ENCODE measurements at regions not wholly inside any gene's neighbourhood (a gene's known extent, or its start where the extent isn't known, plus 50 kb on each side); places are given as distances from the start of the nearest gene placed in this dataset.

DNA sequence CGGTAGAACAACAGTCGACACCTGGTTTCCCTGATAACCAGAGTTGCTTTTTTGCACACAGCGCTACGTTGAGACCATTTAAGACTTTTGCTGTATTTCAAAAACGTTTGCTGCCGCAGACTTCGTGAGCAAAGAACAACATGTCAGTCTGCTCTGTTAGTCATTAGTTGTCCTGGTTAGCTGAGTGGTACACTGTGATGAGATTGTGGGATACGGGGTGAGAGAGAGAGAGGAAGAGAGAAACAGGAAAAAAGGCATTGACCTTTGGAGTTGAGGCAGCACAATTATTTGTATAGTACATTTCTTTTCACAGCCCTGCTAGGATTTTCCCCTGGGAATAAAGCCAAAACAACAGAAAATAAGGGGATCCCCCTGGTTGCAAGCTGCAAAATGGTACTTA lies 306.1 kb upstream of the WWC1 start:
- intact Hi-C loops (cut with DNase I) = no loop called here
- H3K9me3 ChIP-seq = no peaks in the 10 kb centered on the region
- no peak overlapping the region for H3K4me3 ChIP-seq (replicated peaks in 1 of 3)
- no peaks in the 10 kb centered on the region for H3K27me3 ChIP-seq
- H3K36me3 ChIP-seq = no peaks in the 10 kb centered on the region
- no peak for TF ChIP-seq CTCF (IDR thresholded peaks at IDR 0.05)
- TF ChIP-seq POLR2A (IDR thresholded peaks at IDR 0.05) = no peak
- no peaks in the 10 kb centered on the region for H3K4me1 ChIP-seq
- 50 to 55% methylated on average over 8 of the region's 8 CpGs for WGBS, 2 donors
- no peak for DNase-seq
- no peak overlapping the region for H3K27ac ChIP-seq

DNA sequence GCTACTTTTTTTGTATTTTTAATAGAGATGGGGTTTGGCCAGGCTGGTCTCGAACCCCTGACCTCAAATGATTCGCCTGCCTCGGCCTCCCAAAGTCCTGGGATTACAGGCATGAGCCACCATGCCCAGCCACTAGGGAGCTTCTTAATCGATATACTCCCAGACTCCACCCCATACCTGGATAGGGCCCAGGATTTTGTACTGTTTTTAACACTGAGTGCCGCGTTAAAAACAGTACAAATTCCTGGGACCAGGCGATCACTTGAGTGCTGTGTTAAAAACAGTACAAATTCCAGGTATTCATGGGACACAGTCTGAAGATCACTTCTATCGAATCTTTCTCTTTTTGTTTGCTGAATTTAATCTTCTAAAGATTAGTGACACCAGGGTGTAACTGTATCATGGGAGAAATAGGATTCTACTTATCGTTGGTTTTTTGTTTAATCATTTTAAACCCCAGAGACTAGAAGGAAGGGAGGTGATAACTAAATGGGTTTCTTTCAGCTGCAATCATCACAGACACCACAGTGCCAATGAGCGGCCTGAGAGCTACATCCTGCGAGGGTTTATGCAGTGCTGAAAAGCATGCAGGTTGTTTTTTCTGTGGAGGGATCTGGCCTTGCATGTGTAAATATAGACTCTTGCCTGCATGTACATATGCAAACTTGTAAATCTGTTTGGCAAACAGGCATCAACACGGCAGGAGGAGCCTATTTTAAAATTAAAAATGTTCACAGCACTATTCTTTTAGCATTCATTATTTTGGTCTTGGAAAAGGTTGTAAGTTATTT lies 303.8 kb upstream of the WWC1 start:
- H3K36me3 ChIP-seq = no peaks in the 10 kb centered on the region
- H3K27ac ChIP-seq = no peak overlapping the region

GRCh38 chr5:167992868-167993267 lies 298.6 kb upstream of the WWC1 start:
- no peak for DNase-seq
- WGBS, 2 donors = 88 to 92% methylated on average over 11 of the region's 11 CpGs
- Histone ChIP-seq H3K9me3 (no peaks in the 10 kb centered on the region), H3K4me3 (replicated peaks in 1 of 3) (no peak overlapping the region), H3K27ac (no peak overlapping the region), H3K27me3 (no peaks in the 10 kb centered on the region), H3K4me1 (no peaks in the 10 kb centered on the region), H3K36me3 (no peaks in the 10 kb centered on the region)
- intact Hi-C loops (cut with DNase I) = no loop called here
- TF ChIP-seq POLR2A (IDR thresholded peaks at IDR 0.05) (no peak), CTCF (IDR thresholded peaks at IDR 0.05) (no peak)

More for the DNA sequence above, 303.8 kb upstream of the WWC1 start:
- intact Hi-C loops (cut with DNase I) = no loop called here
- TF ChIP-seq POLR2A (IDR thresholded peaks at IDR 0.05) (no peak), CTCF (IDR thresholded peaks at IDR 0.05) (no peak)
- 69 to 71% methylated on average over 12 of the region's 12 CpGs for WGBS, 2 donors
- no peak for DNase-seq
- H3K4me1 ChIP-seq = no peaks in the 10 kb centered on the region
- H3K4me3 ChIP-seq (replicated peaks in 1 of 3) = no peak overlapping the region
- H3K9me3 ChIP-seq = no peaks in the 10 kb centered on the region
- H3K27me3 ChIP-seq = no peaks in the 10 kb centered on the region

DNA sequence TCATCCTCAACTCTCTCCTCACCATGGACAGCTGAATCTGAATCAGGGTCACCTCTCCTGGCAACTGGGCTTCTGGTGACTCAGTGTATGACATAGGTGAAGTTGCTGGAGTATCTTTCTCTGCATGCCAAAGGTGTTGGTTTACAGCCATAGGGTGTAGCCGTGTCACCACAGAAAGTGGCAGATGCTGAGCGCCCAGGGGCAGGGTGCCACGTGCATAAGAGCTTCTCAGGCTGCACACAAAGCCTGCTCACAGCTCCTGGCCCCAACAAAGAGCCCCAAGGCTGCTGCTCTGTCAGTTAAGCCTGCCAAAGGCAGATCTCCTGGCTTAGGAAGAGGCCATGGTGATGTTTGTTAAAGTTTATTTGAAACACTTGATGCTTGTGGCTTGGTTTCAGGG lies 297.7 kb upstream of the WWC1 start:
- Histone ChIP-seq H3K4me1 (no peaks in the 10 kb centered on the region), H3K27me3 (no peaks in the 10 kb centered on the region), H3K9me3 (no peaks in the 10 kb centered on the region), H3K36me3 (no peaks in the 10 kb centered on the region), H3K27ac (no peak overlapping the region), H3K4me3 (replicated peaks in 1 of 3) (no peak overlapping the region)
- no peak for DNase-seq
- WGBS, 2 donors = 71 to 86% methylated on average over 3 of the region's 3 CpGs
- intact Hi-C loops (cut with DNase I) = no loop called here
- TF ChIP-seq CTCF (IDR thresholded peaks at IDR 0.05) (no peak), POLR2A (IDR thresholded peaks at IDR 0.05) (no peak)

GRCh38 chr5:167995844-167996425 lies 295.5 kb upstream of the WWC1 start:
- no peak for DNase-seq
- Histone ChIP-seq H3K36me3 (no peaks in the 10 kb centered on the region), H3K27ac (no peak overlapping the region), H3K9me3 (no peaks in the 10 kb centered on the region), H3K4me1 (no peaks in the 10 kb centered on the region), H3K4me3 (replicated peaks in 1 of 3) (no peak overlapping the region), H3K27me3 (no peaks in the 10 kb centered on the region)
- TF ChIP-seq POLR2A (IDR thresholded peaks at IDR 0.05) (no peak), CTCF (IDR thresholded peaks at IDR 0.05) (no peak)
- WGBS, 2 donors = 85 to 89% methylated on average over 11 of the region's 11 CpGs
- intact Hi-C loops (cut with DNase I) = no loop called here

All from thyroid gland (tissue), 4 donors.